Right hindlimb (tissue), 1 donor: ENCODE measurements at regions not wholly inside any gene's neighbourhood (a gene's known extent, or its start where the extent isn't known, plus 50 kb on each side); places are given as distances from the start of the nearest gene placed in this dataset.
"Not testable (repeated sequence)": the region's sequence is repeated elsewhere in the genome, so short reads cannot be mapped to it uniquely, and the experiment has no call there.

Experiments used
- DNase-seq: peaks from one replicate; pipeline ENCODE4 v3.0.0-alpha.2; 2018

- not testable (repeated sequence) for DNase-seq
Measured at GRCh38 chr4:82301390-82301789, 72.4 kb downstream of the HNRNPD start.

GRCh38 chr4:82293304-82293703, 80.5 kb downstream of the HNRNPD start:
- DNase-seq, result no peak

- no peak for DNase-seq
Measured at GRCh38 chr4:82287720-82288119, 86.1 kb downstream of the HNRNPD start.

- DNase-seq, result peak; percentile 98
Measured at GRCh38 chr4:82284858-82285805, 88.7 kb downstream of the HNRNPD start.

GRCh38 chr4:82284475-82284857, 89.3 kb downstream of the HNRNPD start:
- no peak for DNase-seq

GRCh38 chr4:82282875-82283274, 90.9 kb downstream of the HNRNPD start:
- no peak for DNase-seq

GRCh38 chr4:82279550-82279949, 94.2 kb downstream of the HNRNPD start:
- DNase-seq, result not testable (repeated sequence)

GRCh38 chr4:82276332-82276640, 97.5 kb downstream of the HNRNPD start:
- no peak for DNase-seq

GRCh38 chr4:82275431-82276331, 98.1 kb downstream of the HNRNPD start:
- DNase-seq, result no peak

- DNase-seq, result not testable (repeated sequence)
Measured at GRCh38 chr4:82274700-82275099, 99.1 kb downstream of the HNRNPD start.

- DNase-seq, result not testable (repeated sequence)
Measured at GRCh38 chr4:82272523-82272922, 101.3 kb downstream of the HNRNPD start.

- DNase-seq, result not testable (repeated sequence)
Measured at GRCh38 chr4:82271915-82272480, 101.8 kb downstream of the HNRNPD start.

- no peak for DNase-seq
Measured at GRCh38 chr4:82268826-82269193, 105.0 kb downstream of the HNRNPD start.

- DNase-seq, result peak; percentile 64
Measured at GRCh38 chr4:82268050-82268825, 105.6 kb downstream of the HNRNPD start.

GRCh38 chr4:82267506-82267905, 106.3 kb downstream of the HNRNPD start:
- no peak for DNase-seq

- DNase-seq, result no peak
Measured at GRCh38 chr4:82266345-82266744, 107.4 kb downstream of the HNRNPD start.

- no peak for DNase-seq
Measured at GRCh38 chr4:82261084-82261483, 112.7 kb downstream of the HNRNPD start.

- DNase-seq, result no peak
Measured at GRCh38 chr4:82260632-82261031, 113.2 kb downstream of the HNRNPD start.

GRCh38 chr4:82256718-82257117, 117.1 kb downstream of the HNRNPD start:
- no peak for DNase-seq

- no peak for DNase-seq
Measured at GRCh38 chr4:82255657-82256056, 118.1 kb downstream of the HNRNPD start.

- no peak for DNase-seq
Measured at GRCh38 chr4:82248903-82249632, 124.7 kb downstream of the HNRNPD start.

GRCh38 chr4:82247629-82248028, 126.2 kb downstream of the HNRNPD start:
- DNase-seq, result no peak
